ENCODE measurements at regions not wholly inside any gene's neighbourhood (a gene's known extent, or its start where the extent isn't known, plus 50 kb on each side); places are given as distances from the start of the nearest gene placed in this dataset.

DNA sequence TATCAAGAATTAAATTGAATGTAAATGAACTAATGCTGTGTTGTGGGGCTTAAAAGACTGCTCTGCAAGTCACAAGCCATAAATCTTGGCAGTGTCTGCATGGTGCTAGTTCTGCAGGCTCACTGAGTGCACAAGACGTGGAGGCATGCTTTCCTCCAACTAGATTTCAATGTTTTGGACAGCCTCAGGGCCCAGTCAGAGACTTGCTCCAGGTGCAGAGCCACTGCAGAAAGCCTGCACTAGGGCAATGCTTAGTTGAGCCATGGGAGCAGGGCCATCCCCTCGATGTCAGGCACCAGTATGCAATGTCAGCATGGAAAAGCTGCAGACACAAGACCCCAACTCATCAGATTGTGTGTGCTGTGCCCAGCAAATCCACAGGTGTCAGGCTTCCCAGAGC, 234.5 kb upstream of the CDIN1 start:
- TF ChIP-seq, protein P1, sequence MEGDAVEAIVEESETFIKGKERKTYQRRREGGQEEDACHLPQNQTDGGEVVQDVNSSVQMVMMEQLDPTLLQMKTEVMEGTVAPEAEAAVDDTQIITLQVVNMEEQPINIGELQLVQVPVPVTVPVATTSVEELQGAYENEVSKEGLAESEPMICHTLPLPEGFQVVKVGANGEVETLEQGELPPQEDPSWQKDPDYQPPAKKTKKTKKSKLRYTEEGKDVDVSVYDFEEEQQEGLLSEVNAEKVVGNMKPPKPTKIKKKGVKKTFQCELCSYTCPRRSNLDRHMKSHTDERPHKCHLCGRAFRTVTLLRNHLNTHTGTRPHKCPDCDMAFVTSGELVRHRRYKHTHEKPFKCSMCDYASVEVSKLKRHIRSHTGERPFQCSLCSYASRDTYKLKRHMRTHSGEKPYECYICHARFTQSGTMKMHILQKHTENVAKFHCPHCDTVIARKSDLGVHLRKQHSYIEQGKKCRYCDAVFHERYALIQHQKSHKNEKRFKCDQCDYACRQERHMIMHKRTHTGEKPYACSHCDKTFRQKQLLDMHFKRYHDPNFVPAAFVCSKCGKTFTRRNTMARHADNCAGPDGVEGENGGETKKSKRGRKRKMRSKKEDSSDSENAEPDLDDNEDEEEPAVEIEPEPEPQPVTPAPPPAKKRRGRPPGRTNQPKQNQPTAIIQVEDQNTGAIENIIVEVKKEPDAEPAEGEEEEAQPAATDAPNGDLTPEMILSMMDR (IDR thresholded peaks at IDR 0.05) = no peak
- TF ChIP-seq ZFX (IDR thresholded peaks at IDR 0.05; ENCODE audit: borderline replicate concordance) = no peak

All from 22Rv1 (cell line).